ENCODE measurements at regions not wholly inside any gene's neighbourhood (a gene's known extent, or its start where the extent isn't known, plus 50 kb on each side); places are given as distances from the start of the nearest gene placed in this dataset.

- ATAC-seq (no peak), DNase-seq (no peak), FAIRE-seq (no peak)
- Histone ChIP-seq H3K27ac (no peak overlapping the region), H3K9me3 (no peaks in the 10 kb centered on the region), H3K4me1 (no peaks in the 10 kb centered on the region), H3K36me3 (no peaks in the 10 kb centered on the region), H3K4me3 (no peak overlapping the region), H3K27me3 (peaks cover 0 to 13% (median 0%) of the 10 kb centered on the region in 4 donors)
- 69 to 76% methylated on average over 5 of the region's 5 CpGs for WGBS, 2 donors
- intact Hi-C loops (cut with DNase I): no loop called here
- TF ChIP-seq, protein P1, sequence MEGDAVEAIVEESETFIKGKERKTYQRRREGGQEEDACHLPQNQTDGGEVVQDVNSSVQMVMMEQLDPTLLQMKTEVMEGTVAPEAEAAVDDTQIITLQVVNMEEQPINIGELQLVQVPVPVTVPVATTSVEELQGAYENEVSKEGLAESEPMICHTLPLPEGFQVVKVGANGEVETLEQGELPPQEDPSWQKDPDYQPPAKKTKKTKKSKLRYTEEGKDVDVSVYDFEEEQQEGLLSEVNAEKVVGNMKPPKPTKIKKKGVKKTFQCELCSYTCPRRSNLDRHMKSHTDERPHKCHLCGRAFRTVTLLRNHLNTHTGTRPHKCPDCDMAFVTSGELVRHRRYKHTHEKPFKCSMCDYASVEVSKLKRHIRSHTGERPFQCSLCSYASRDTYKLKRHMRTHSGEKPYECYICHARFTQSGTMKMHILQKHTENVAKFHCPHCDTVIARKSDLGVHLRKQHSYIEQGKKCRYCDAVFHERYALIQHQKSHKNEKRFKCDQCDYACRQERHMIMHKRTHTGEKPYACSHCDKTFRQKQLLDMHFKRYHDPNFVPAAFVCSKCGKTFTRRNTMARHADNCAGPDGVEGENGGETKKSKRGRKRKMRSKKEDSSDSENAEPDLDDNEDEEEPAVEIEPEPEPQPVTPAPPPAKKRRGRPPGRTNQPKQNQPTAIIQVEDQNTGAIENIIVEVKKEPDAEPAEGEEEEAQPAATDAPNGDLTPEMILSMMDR (IDR thresholded peaks at IDR 0.05): no peak
Observed at GRCh38 chr5:4081059-4081458, 485.4 kb downstream of the IRX1 start.

DNA sequence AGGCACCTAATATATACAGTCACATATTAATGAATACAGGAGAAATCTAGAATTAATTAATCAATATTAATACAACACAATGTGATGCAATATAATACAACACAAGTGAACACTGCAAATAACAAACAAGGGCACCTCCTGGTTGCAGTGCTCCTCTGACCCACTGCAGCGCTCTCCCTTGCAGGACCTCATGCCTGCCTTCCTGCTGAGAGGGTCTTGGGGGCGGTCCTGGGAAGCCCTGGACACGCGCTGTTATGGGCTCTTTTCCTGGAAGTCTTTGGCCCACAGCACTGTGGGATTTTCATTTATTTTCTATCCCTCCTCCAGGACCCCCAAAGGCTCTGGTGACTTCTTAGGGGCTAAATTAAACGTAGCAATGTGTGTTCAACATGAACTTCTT, 485.8 kb downstream of the IRX1 start:
- Histone ChIP-seq H3K9me3 (no peaks in the 10 kb centered on the region), H3K36me3 (no peaks in the 10 kb centered on the region), H3K4me1 (no peaks in the 10 kb centered on the region), H3K4me3 (no peak overlapping the region), H3K27me3 (peaks cover 0 to 13% (median 0%) of the 10 kb centered on the region in 4 donors), H3K27ac (no peak overlapping the region)
- FAIRE-seq: no peak
- no peak for ATAC-seq
- DNase-seq: no peak
- TF ChIP-seq, protein P1 (IDR thresholded peaks at IDR 0.05): no peak
- intact Hi-C loops (cut with DNase I): no loop called here
- 50 to 73% methylated on average over 5 of the region's 5 CpGs for WGBS, 2 donors

- Histone ChIP-seq H3K36me3 (no peaks in the 10 kb centered on the region), H3K4me3 (no peak overlapping the region), H3K27me3 (peaks cover 0 to 13% (median 0%) of the 10 kb centered on the region in 4 donors), H3K4me1 (no peaks in the 10 kb centered on the region), H3K27ac (no peak overlapping the region), H3K9me3 (no peaks in the 10 kb centered on the region)
- DNase-seq: no peak
- WGBS, 2 donors: 53 to 62% methylated on average over 6 of the region's 6 CpGs
- intact Hi-C loops (cut with DNase I): no loop called here
- TF ChIP-seq, protein P1 (IDR thresholded peaks at IDR 0.05): no peak
- ATAC-seq: no peak
- FAIRE-seq: no peak
Observed at GRCh38 chr5:4082966-4083564, 487.4 kb downstream of the IRX1 start.

GRCh38 chr5:4083591-4084337, 488.1 kb downstream of the IRX1 start:
- no peak for FAIRE-seq

More at GRCh38 chr5:4083591-4084337, 488.1 kb downstream of the IRX1 start:
- TF ChIP-seq, protein P1 (IDR thresholded peaks at IDR 0.05): no peak
- H3K9me3 ChIP-seq: no peaks in the 10 kb centered on the region
- no peaks in the 10 kb centered on the region for H3K36me3 ChIP-seq
- no peaks in the 10 kb centered on the region for H3K4me1 ChIP-seq
- 61 to 68% methylated on average over 13 of the region's 13 CpGs for WGBS, 2 donors
- no peak overlapping the region for H3K4me3 ChIP-seq
- intact Hi-C loops (cut with DNase I): no loop called here
- no peak overlapping the region for H3K27ac ChIP-seq
- ATAC-seq (no peak), DNase-seq (no peak)
- peaks cover 0 to 7% (median 0%) of the 10 kb centered on the region in 4 donors for H3K27me3 ChIP-seq

Data from pancreas (tissue), 10 donors.